HL-60 (cell line): ENCODE measurements at regions not wholly inside any gene's neighbourhood (a gene's known extent, or its start where the extent isn't known, plus 50 kb on each side); places are given as distances from the start of the nearest gene placed in this dataset.

Experiments
- DNase-seq, 2 experiments: peaks; one replicate each; pipeline ENCODE4 v3.0.0-alpha.2; 2010 to 2020; ENCODE audit warnings: low read depth in 1 of 2, low spot score in 1 of 2
- H3K27ac ChIP-seq: fragments of 250-450 bp; sonication (Bioruptor Pico); replicated peaks from 2 replicates; pipeline ENCODE4 v1.5.1; 2020; ENCODE audit warnings: mild to moderate bottlenecking, moderate library complexity
- H3K27me3 ChIP-seq: fragments of 250-450 bp; sonication (Bioruptor Pico); 2 replicates; pipeline ENCODE4 v1.5.1; 2021; ENCODE audit warnings: mild to moderate bottlenecking, moderate library complexity; ENCODE audit not compliant: insufficient read depth, poor library complexity, severe bottlenecking
- H3K4me3 ChIP-seq: replicated peaks from 2 replicates; pipeline ENCODE4 v1.5.1; 2011; ENCODE audit warnings: mild to moderate bottlenecking, control low read depth, low read length; ENCODE audit not compliant: insufficient read depth
- CTCF ChIP-seq: IDR thresholded peaks from one replicate; pipeline ENCODE4 v1.5.1; 2011; ENCODE audit warnings: low read length, control low read depth, inconsistent platforms; ENCODE audit not compliant: insufficient read depth
- GABPA ChIP-seq: IDR thresholded peaks from 2 replicates; pipeline ENCODE4 v1.6.1; 2012; ENCODE audit warnings: low read depth
- POLR2AphosphoS5 ChIP-seq: IDR thresholded peaks from 2 replicates; pipeline ENCODE4 v1.6.1; 2012; ENCODE audit warnings: low read depth
- REST ChIP-seq: IDR thresholded peaks from 2 replicates; pipeline ENCODE4 v1.6.1; 2012; ENCODE audit warnings: low read depth; ENCODE audit not compliant: insufficient replicate concordance
- SPI1 ChIP-seq: IDR thresholded peaks from 2 replicates; pipeline ENCODE4 v1.6.1; 2012; ENCODE audit warnings: low read depth, mild to moderate bottlenecking, borderline replicate concordance

- TF ChIP-seq REST = no peak
- no peak for TF ChIP-seq POLR2AphosphoS5
- TF ChIP-seq CTCF = no peak
- no peak for TF ChIP-seq GABPA
- TF ChIP-seq SPI1 = no peak
- Histone ChIP-seq H3K27ac (no peak overlapping the region), H3K4me3 (no peak overlapping the region), H3K27me3 (no peaks in the 10 kb centered on the region)
- DNase-seq = no peak
Observed at GRCh38 chr7:46290374-46291049, 369.4 kb upstream of the IGFBP3 start.

- Histone ChIP-seq H3K27me3 (no peaks in the 10 kb centered on the region), H3K27ac (no peak overlapping the region), H3K4me3 (no peak overlapping the region)
- TF ChIP-seq POLR2AphosphoS5 (no peak), GABPA (no peak), CTCF (no peak), REST (no peak), SPI1 (no peak)
- DNase-seq = no peak
Observed at GRCh38 chr7:46288861-46289260, 367.8 kb upstream of the IGFBP3 start.

- no peak overlapping the region for H3K4me3 ChIP-seq
- no peak overlapping the region for H3K27ac ChIP-seq
- no peaks in the 10 kb centered on the region for H3K27me3 ChIP-seq
- no peak for DNase-seq
- no peak for TF ChIP-seq POLR2AphosphoS5
- no peak for TF ChIP-seq REST
- no peak for TF ChIP-seq SPI1
- no peak for TF ChIP-seq CTCF
- no peak for TF ChIP-seq GABPA
Observed at GRCh38 chr7:46288010-46288409, 366.9 kb upstream of the IGFBP3 start.
